Keratinocyte (primary cell): ENCODE measurements at regions not wholly inside any gene's neighbourhood (a gene's known extent, or its start where the extent isn't known, plus 50 kb on each side); places are given as distances from the start of the nearest gene placed in this dataset.

Source experiments
- DNase-seq: peaks from one replicate; pipeline ENCODE4 v3.0.0-alpha.2; 2011; ENCODE audit warnings: low read depth, missing footprints, low spot score
- FAIRE-seq: peaks from 2 replicates; lab custom pipeline; 2011; peaks lifted over from hg19 to GRCh38; lab: Jason Lieb, UNC
- H2AFZ ChIP-seq: 2 replicates; pipeline ENCODE4 v1.6.0; 2012; ENCODE audit warnings: low read length, control low read depth, inconsistent platforms; ENCODE audit not compliant: control insufficient read depth
- H3K27ac ChIP-seq: 2 replicates; pipeline ENCODE4 v1.5.1; 2011; ENCODE audit warnings: low read length; ENCODE audit not compliant: control insufficient read depth, insufficient read depth
- H3K27me3 ChIP-seq: 3 replicates; pipeline ENCODE4 v1.6.0; 2011; ENCODE audit warnings: low read length; ENCODE audit not compliant: control insufficient read depth, insufficient read depth; ENCODE audit errors: extremely low read depth
- H3K36me3 ChIP-seq, 2 experiments: 2 replicates in 1 of 2; 3 replicates in 1 of 2; pipeline ENCODE4 v1.5.1; 2011; ENCODE audit warnings: low read length in 2 of 2, mild to moderate bottlenecking in 1 of 2; ENCODE audit not compliant: control insufficient read depth in 2 of 2, insufficient read depth in 2 of 2; ENCODE audit errors: extremely low read depth in 1 of 2
- H3K4me1 ChIP-seq: 3 replicates; pipeline ENCODE4 v1.5.1; 2011; ENCODE audit warnings: low read length; ENCODE audit not compliant: control insufficient read depth, insufficient read depth; ENCODE audit errors: extremely low read depth
- H3K4me2 ChIP-seq: 3 replicates; pipeline ENCODE4 v1.6.0; 2011; ENCODE audit warnings: low read depth, low read length; ENCODE audit not compliant: control insufficient read depth, insufficient read depth; ENCODE audit errors: extremely low read depth
- H3K4me3 ChIP-seq, 3 experiments: fragments of 200-600 bp in 1 of 3; sonication (generic) in 1 of 3; 2 replicates in 2 of 3; 3 replicates in 1 of 3; pipeline ENCODE4 v1.5.1; 2011 to 2016; ENCODE audit warnings: low read length in 3 of 3, mild to moderate bottlenecking in 3 of 3, control low read depth in 2 of 3, inconsistent platforms in 1 of 3, low read depth in 1 of 3, mixed read lengths in 1 of 3, mixed run types in 1 of 3, moderate library complexity in 1 of 3; ENCODE audit not compliant: control insufficient read depth in 2 of 3, insufficient read depth in 2 of 3; ENCODE audit errors: extremely low read depth in 1 of 3
- H3K79me2 ChIP-seq: 2 replicates; pipeline ENCODE4 v1.6.0; 2012; ENCODE audit warnings: low read length; ENCODE audit not compliant: control insufficient read depth, insufficient read depth
- H3K9ac ChIP-seq: 3 replicates; pipeline ENCODE4 v1.6.0; 2011; ENCODE audit warnings: low read length; ENCODE audit not compliant: control insufficient read depth, insufficient read depth; ENCODE audit errors: extremely low read depth
- H3K9me1 ChIP-seq: 3 replicates; pipeline ENCODE4 v1.6.0; 2011; ENCODE audit warnings: low read length; ENCODE audit not compliant: control insufficient read depth, insufficient read depth; ENCODE audit errors: extremely low read depth
- H3K9me3 ChIP-seq: 2 replicates; pipeline ENCODE4 v1.5.1; 2012; ENCODE audit warnings: low read depth, low read length; ENCODE audit not compliant: control insufficient read depth
- H4K20me1 ChIP-seq: 3 replicates; pipeline ENCODE4 v1.6.0; 2011; ENCODE audit warnings: low read length; ENCODE audit not compliant: control insufficient read depth, insufficient read depth; ENCODE audit errors: extremely low read depth
- EZH2 ChIP-seq: IDR thresholded peaks from one replicate; pipeline ENCODE4 v1.6.1; 2012; ENCODE audit warnings: inconsistent platforms, mild to moderate bottlenecking, low read length, moderate library complexity
- dilution Hi-C: fragments of 300-500 bp; cut with MboI; formaldehyde crosslinking; loops from one replicate; pipeline ENCODE4 v1.7.0; 2020; ENCODE audit warnings: low sequenced_read_pairs; ENCODE audit not compliant: extremely low pct_ligation_motif_present
- TF ChIP-seq, protein P1 (sequence below), 3 experiments: IDR thresholded peaks in 1 of 3; conservative IDR thresholded peaks in 1 of 3; optimal IDR thresholded peaks in 1 of 3; 2 replicates in 2 of 3; 3 replicates in 1 of 3; pipeline versions ENCODE3 to v1.5.1; 2011; ENCODE audit warnings: low read length in 3 of 3, mild to moderate bottlenecking in 3 of 3, moderate library complexity in 2 of 3, control low read depth in 1 of 3, inconsistent platforms in 1 of 3; ENCODE audit not compliant: insufficient read depth in 2 of 3; ENCODE audit errors: extremely low read depth in 1 of 3

DNA sequence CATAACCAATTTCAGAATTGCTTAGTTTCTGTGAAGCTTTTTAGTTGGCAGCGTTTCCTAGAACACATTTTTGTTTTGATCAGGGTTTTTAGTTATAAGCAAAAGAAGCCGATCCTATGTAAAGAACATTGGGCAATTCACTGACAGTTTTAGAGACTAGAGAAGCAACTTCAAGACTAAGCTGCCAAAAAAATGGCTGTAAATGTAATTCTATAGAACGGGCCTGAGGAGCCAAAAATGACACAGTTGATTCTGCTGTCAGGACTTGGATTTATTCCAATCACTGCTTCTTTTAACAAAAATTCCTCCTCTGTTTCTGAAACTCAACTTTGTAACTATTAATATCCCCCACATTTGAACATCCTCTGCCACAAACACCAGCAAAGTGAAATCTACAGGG, 236.0 kb upstream of the EYS start:
- Histone ChIP-seq H3K4me2 (no peak overlapping the region), H3K27me3 (no peaks in the 10 kb centered on the region), H3K9me3 (no peaks in the 10 kb centered on the region), H3K9me1 (no peaks in the 10 kb centered on the region), H4K20me1 (no peaks in the 10 kb centered on the region), H3K27ac (no peak overlapping the region), H3K36me3 (no peaks in the 10 kb centered on the region), H3K4me1 (no peaks in the 10 kb centered on the region), H3K4me3 (no peak overlapping the region), H3K79me2 (no peaks in the 10 kb centered on the region), H3K9ac (no peak overlapping the region), H2AFZ (no peak overlapping the region)
- FAIRE-seq (no peak), DNase-seq (no peak)
- no peak for TF ChIP-seq EZH2
- TF ChIP-seq, protein P1, sequence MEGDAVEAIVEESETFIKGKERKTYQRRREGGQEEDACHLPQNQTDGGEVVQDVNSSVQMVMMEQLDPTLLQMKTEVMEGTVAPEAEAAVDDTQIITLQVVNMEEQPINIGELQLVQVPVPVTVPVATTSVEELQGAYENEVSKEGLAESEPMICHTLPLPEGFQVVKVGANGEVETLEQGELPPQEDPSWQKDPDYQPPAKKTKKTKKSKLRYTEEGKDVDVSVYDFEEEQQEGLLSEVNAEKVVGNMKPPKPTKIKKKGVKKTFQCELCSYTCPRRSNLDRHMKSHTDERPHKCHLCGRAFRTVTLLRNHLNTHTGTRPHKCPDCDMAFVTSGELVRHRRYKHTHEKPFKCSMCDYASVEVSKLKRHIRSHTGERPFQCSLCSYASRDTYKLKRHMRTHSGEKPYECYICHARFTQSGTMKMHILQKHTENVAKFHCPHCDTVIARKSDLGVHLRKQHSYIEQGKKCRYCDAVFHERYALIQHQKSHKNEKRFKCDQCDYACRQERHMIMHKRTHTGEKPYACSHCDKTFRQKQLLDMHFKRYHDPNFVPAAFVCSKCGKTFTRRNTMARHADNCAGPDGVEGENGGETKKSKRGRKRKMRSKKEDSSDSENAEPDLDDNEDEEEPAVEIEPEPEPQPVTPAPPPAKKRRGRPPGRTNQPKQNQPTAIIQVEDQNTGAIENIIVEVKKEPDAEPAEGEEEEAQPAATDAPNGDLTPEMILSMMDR (optimal IDR thresholded peaks at IDR 0.05 in 1 of 3, IDR thresholded peaks at IDR 0.05 in 1 of 3, conservative IDR thresholded peaks at IDR 0.05 in 1 of 3; ENCODE audit: extremely low read depth in 1 of 3, insufficient read depth in 2 of 3, low read length in 3 of 3) = no peak
- dilution Hi-C loops = no loop called here

DNA sequence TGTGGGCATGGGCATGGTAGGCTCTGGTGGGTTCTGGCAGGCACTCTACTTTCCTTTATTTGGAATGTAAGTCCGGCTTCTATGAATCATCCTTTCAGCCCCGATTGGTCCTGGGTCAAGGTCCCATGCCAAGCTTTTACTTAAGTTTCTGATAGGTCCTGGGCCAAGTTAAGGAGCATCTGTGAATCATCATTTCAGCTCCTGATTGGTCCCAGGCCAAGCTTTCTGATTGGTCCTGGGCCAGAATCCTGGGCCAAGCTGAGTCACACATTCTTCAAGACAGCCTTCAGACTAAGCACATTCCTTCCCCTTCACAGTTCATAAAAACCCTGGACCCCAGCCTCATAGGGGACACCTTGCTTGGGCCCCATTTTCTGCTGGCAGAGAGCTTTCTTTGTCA, 231.0 kb upstream of the EYS start:
- no peak for DNase-seq
- no peak overlapping the region for H3K27ac ChIP-seq
- TF ChIP-seq, protein P1 (optimal IDR thresholded peaks at IDR 0.05 in 1 of 3, IDR thresholded peaks at IDR 0.05 in 1 of 3, conservative IDR thresholded peaks at IDR 0.05 in 1 of 3; ENCODE audit: extremely low read depth in 1 of 3, insufficient read depth in 2 of 3, low read length in 3 of 3) = no peak
- no peak for TF ChIP-seq EZH2
- dilution Hi-C loops = no loop called here
- H3K4me2 ChIP-seq = no peak overlapping the region
- H3K79me2 ChIP-seq = no peaks in the 10 kb centered on the region
- H3K36me3 ChIP-seq = no peaks in the 10 kb centered on the region
- FAIRE-seq = no peak
- no peaks in the 10 kb centered on the region for H3K4me1 ChIP-seq
- no peaks in the 10 kb centered on the region for H3K9me1 ChIP-seq
- H4K20me1 ChIP-seq = no peaks in the 10 kb centered on the region
- H3K4me3 ChIP-seq = no peak overlapping the region
- no peaks in the 10 kb centered on the region for H3K27me3 ChIP-seq
- no peak overlapping the region for H3K9ac ChIP-seq
- H2AFZ ChIP-seq = no peak overlapping the region
- H3K9me3 ChIP-seq = no peaks in the 10 kb centered on the region
